ENCODE measurements at regions not wholly inside any gene's neighbourhood (a gene's known extent, or its start where the extent isn't known, plus 50 kb on each side); places are given as distances from the start of the nearest gene placed in this dataset.

- H3K4me1 ChIP-seq (ENCODE audit: insufficient read depth, low read length, poor library complexity, severe bottlenecking), result no peaks in the 10 kb centered on the region
- H3K9me3 ChIP-seq (ENCODE audit: low read depth, low read length, poor library complexity, severe bottlenecking), result no peaks in the 10 kb centered on the region
- TF ChIP-seq EZH2 (IDR thresholded peaks at IDR 0.05; ENCODE audit: borderline replicate concordance, low read depth, low read length, poor library complexity, severe bottlenecking) (no peak), CTCF (conservative IDR thresholded peaks at IDR 0.05; ENCODE audit: low read depth, low read length) (no peak)
- ChIA-PET CTCF (no interaction called here), POLR2A (ENCODE audit: low non-redundant PET) (no interaction called here)
- H3K4me3 ChIP-seq (ENCODE audit: low read depth, low read length, poor library complexity, severe bottlenecking), result no peak overlapping the region
- no peaks in the 10 kb centered on the region for H3K27me3 ChIP-seq (replicated peaks; ENCODE audit: insufficient read depth, low read depth, low read length, poor library complexity)
- H3K27ac ChIP-seq (ENCODE audit: low read depth, low read length, poor library complexity, severe bottlenecking), result no peak overlapping the region
- H3K36me3 ChIP-seq (ENCODE audit: insufficient read depth, low read length, poor library complexity, severe bottlenecking), result no peaks in the 10 kb centered on the region
- no peak for DNase-seq (ENCODE audit: low spot score)
- intact Hi-C loops (cut with micrococcal nuclease; ENCODE audit: unreplicated experiment), result no loop called here
- no TSS peak for BruUV-seq (replicated peaks)
Measured at GRCh38 chr9:25864509-25864908, 186.3 kb upstream of the TUSC1 start.

- Histone ChIP-seq H3K4me1 (ENCODE audit: insufficient read depth, low read length, poor library complexity, severe bottlenecking) (no peaks in the 10 kb centered on the region), H3K27me3 (replicated peaks; ENCODE audit: insufficient read depth, low read depth, low read length, poor library complexity) (no peaks in the 10 kb centered on the region), H3K4me3 (ENCODE audit: low read depth, low read length, poor library complexity, severe bottlenecking) (no peak overlapping the region), H3K9me3 (ENCODE audit: low read depth, low read length, poor library complexity, severe bottlenecking) (no peaks in the 10 kb centered on the region), H3K36me3 (ENCODE audit: insufficient read depth, low read length, poor library complexity, severe bottlenecking) (no peaks in the 10 kb centered on the region), H3K27ac (ENCODE audit: low read depth, low read length, poor library complexity, severe bottlenecking) (no peak overlapping the region)
- intact Hi-C loops (cut with micrococcal nuclease; ENCODE audit: unreplicated experiment), result no loop called here
- TF ChIP-seq CTCF (conservative IDR thresholded peaks at IDR 0.05; ENCODE audit: low read depth, low read length) (no peak), EZH2 (IDR thresholded peaks at IDR 0.05; ENCODE audit: borderline replicate concordance, low read depth, low read length, poor library complexity, severe bottlenecking) (no peak)
- ChIA-PET CTCF (no interaction called here), POLR2A (ENCODE audit: low non-redundant PET) (no interaction called here)
- DNase-seq (ENCODE audit: low spot score), result no peak
- no TSS peak for BruUV-seq (replicated peaks)
Measured at GRCh38 chr9:25861421-25861820, 183.2 kb upstream of the TUSC1 start.

GRCh38 chr9:25857147-25857546 is 178.9 kb upstream of the TUSC1 start:
- Histone ChIP-seq H3K9me3 (ENCODE audit: low read depth, low read length, poor library complexity, severe bottlenecking) (no peaks in the 10 kb centered on the region), H3K36me3 (ENCODE audit: insufficient read depth, low read length, poor library complexity, severe bottlenecking) (no peaks in the 10 kb centered on the region), H3K27ac (ENCODE audit: low read depth, low read length, poor library complexity, severe bottlenecking) (no peak overlapping the region), H3K4me3 (ENCODE audit: low read depth, low read length, poor library complexity, severe bottlenecking) (no peak overlapping the region), H3K4me1 (ENCODE audit: insufficient read depth, low read length, poor library complexity, severe bottlenecking) (no peaks in the 10 kb centered on the region), H3K27me3 (replicated peaks; ENCODE audit: insufficient read depth, low read depth, low read length, poor library complexity) (no peaks in the 10 kb centered on the region)
- DNase-seq (ENCODE audit: low spot score), result no peak
- POLR2A ChIA-PET (ENCODE audit: low non-redundant PET), result no interaction called here
- BruUV-seq (replicated peaks), result no TSS peak
- TF ChIP-seq CTCF (conservative IDR thresholded peaks at IDR 0.05; ENCODE audit: low read depth, low read length), result no peak
- intact Hi-C loops (cut with micrococcal nuclease; ENCODE audit: unreplicated experiment), result no loop called here
- CTCF ChIA-PET, result no interaction called here

Data from A673 (cell line).